CD4-positive, alpha-beta T cell treated with Interleukin-6 for 4 hours (primary cell): ENCODE measurements at regions not wholly inside any gene's neighbourhood (a gene's known extent, or its start where the extent isn't known, plus 50 kb on each side); places are given as distances from the start of the nearest gene placed in this dataset.

Source experiments
- DNase-seq: peaks from one replicate; pipeline ENCODE4 v3.0.0-alpha.2; 2020; ENCODE audit warnings: mixed read lengths

- no peak for DNase-seq
Observed at GRCh38 chr3:107294117-107294516, 83.1 kb upstream of the CCDC54 start.

DNA sequence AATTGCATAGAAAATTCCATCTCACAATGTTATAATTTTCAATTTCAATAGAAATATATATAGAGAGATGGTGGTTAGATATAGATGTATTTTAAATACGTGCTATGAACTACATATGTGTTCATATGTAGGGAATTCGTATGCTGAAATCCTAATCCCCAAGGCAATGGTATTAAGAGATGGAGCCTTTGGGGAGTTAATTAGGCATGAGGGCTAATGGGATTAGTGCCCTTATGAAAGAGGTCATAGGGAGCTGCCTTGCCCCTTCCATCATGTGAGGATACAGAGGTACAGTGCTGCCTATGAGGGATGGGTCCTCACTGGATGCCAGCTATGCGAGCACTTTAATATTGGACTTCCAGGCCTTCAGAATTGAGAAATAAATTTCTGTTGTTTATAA is 79.6 kb upstream of the CCDC54 start:
- DNase-seq: no peak

DNA sequence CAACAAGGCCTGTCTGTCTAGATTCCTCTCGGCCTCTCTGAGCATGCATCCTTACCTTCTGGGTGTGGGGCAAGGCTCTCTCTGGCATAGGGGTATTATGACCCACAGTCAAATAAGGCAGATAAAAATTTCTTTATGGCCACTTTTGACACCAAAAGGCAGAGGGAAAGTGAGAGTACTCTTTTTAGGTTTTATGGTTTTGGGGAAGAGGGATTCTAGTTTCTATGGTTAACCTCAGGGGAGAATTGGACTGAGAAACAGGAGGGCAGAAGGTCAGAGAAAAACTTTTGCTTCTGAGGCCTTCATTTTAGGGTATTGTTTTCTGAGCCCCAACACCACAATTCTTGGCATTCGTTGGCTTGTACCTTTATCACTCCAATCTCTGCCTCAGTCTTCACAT is 70.0 kb upstream of the CCDC54 start:
- no peak for DNase-seq

DNA sequence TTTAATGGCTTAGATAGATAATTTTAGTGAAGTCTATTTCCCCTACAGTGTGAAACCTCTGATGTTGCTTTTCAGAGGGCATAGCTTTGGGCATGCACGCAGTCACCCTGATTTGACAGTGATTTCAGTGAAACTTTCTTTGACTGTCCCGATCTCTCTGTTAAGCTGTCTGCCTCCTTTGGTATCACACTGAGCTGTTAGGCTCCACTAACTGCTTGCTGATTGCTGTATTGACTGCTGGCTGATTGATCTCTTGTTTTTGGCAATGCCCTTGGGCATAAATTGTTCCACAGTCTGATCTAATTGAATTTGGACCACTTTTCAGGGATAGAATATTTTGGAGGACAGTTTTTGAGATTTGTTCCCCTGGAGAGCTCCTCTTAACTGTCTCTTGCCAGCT is 68.5 kb upstream of the CCDC54 start:
- DNase-seq: no peak

DNA sequence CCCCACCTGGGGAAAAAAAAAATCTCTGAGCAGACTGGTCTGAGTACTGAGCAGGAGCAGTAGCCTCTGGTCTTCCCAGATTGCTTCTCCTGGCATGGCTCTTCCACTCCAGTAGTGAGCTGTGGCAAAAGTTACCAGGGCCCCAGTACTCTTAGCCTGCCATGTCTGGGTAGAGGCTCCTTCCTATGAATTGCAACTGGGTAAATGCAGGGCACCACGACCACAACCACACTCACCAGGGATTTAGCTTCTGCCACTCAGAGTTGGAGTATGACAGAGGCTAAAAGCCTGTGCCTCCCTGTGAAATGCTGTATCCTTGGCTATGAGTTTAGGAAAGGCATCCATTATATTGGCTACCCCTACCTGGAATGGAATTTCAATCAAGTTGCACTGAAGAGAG is 67.9 kb upstream of the CCDC54 start:
- DNase-seq: no peak

- DNase-seq: no peak
Observed at GRCh38 chr3:107313711-107314110, 63.5 kb upstream of the CCDC54 start.

- no peak for DNase-seq
Observed at GRCh38 chr3:107315141-107315540, 62.1 kb upstream of the CCDC54 start.

DNA sequence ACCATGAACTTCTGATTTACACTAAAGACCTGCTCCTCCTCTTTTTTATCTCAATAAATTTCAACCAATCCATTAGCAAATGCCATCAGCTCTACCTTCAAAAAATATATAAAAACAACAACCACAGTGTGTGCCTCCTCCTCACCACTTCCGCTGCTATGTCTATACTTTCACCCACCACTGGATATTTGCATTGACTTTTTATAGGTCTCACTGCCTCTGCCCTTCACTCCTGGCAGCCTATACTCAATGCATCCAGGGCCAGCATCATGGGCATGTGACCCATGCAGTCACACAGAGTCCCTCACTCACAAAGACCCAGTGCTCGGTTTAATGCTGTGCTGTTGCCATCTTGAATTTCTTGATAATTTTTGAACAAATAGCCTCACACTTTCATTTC is 53.5 kb upstream of the CCDC54 start:
- no peak for DNase-seq

GRCh38 chr3:107325446-107325845 is 51.8 kb upstream of the CCDC54 start:
- no peak for DNase-seq
